ENCODE measurements at regions not wholly inside any gene's neighbourhood (a gene's known extent, or its start where the extent isn't known, plus 50 kb on each side); places are given as distances from the start of the nearest gene placed in this dataset.

- no peak for TF ChIP-seq PRDM6 (tag by site-specific recombination; IDR thresholded peaks at IDR 0.05)
- no peak for TF ChIP-seq ZNF473 (tag by site-specific recombination; IDR thresholded peaks at IDR 0.05)
- no peak for TF ChIP-seq SP7 (tag by site-specific recombination; IDR thresholded peaks at IDR 0.05)
Measured at GRCh38 chr1:163912170-163912884, 590.6 kb downstream of the NUF2 start (continued).

- ChIA-PET CTCF (interaction anchor here (0.5 kb wide), 1 partner anchor 16 kb away, joined by 3 read pairs; no protein-coding TSS in a partner anchor), POLR2A (no interaction called here)
- H3K9me3 ChIP-seq (ENCODE audit: control insufficient read depth, insufficient read depth, low read depth, low read length) = no peaks in the 10 kb centered on the region
- no peaks in the 10 kb centered on the region for H3K36me3 ChIP-seq (ENCODE audit: control insufficient read depth in 2 of 2, insufficient read depth in 1 of 2, low read length in 2 of 2)
- H3K4me1 ChIP-seq (ENCODE audit: control insufficient read depth, insufficient read depth, low read length) = no peaks in the 10 kb centered on the region
- no peak for TF ChIP-seq ZNF202 (tag by site-specific recombination; IDR thresholded peaks at IDR 0.05; ENCODE audit: borderline replicate concordance)
- no peak for TF ChIP-seq ZNF473 (tag by site-specific recombination; IDR thresholded peaks at IDR 0.05)
- TF ChIP-seq KLF1 (tag by site-specific recombination; IDR thresholded peaks at IDR 0.05) = no peak
- no peak for TF ChIP-seq SP3 (tag by site-specific recombination; IDR thresholded peaks at IDR 0.05)
- no peak for TF ChIP-seq PATZ1 (tag by site-specific recombination; IDR thresholded peaks at IDR 0.05)
- TF ChIP-seq ZNF16 (tag by site-specific recombination; IDR thresholded peaks at IDR 0.05; ENCODE audit: low read depth) = no peak
- no peak for TF ChIP-seq ZBTB11 (tag by site-specific recombination; conservative IDR thresholded peaks at IDR 0.05; ENCODE audit: low read depth)
- TF ChIP-seq INSM2 (tag by site-specific recombination; IDR thresholded peaks at IDR 0.05) = no peak
- no peak overlapping the region for H3K4me3 ChIP-seq (ENCODE audit: low read depth, low read length)
- no peak overlapping the region for H3K27ac ChIP-seq (ENCODE audit: extremely low read depth, low read depth, low read length)
Measured at GRCh38 chr1:163914785-163915413, 593.1 kb downstream of the NUF2 start.

- H3K36me3 ChIP-seq (ENCODE audit: control insufficient read depth in 2 of 2, insufficient read depth in 1 of 2, low read length in 2 of 2) = no peaks in the 10 kb centered on the region
- H3K27ac ChIP-seq (ENCODE audit: extremely low read depth, low read depth, low read length) = no peak overlapping the region
- CTCF ChIA-PET = no interaction called here
- H3K9me3 ChIP-seq (ENCODE audit: control insufficient read depth, insufficient read depth, low read depth, low read length) = no peaks in the 10 kb centered on the region
- no peaks in the 10 kb centered on the region for H3K4me1 ChIP-seq (ENCODE audit: control insufficient read depth, insufficient read depth, low read length)
- POLR2A ChIA-PET = no interaction called here
- H3K4me3 ChIP-seq (ENCODE audit: low read depth, low read length) = no peak overlapping the region
- TF ChIP-seq ZNF239 (tag by site-specific recombination; IDR thresholded peaks at IDR 0.05) (no peak), PRDM10 (tag by site-specific recombination; IDR thresholded peaks at IDR 0.05) (no peak), ZNF155 (tag by site-specific recombination; IDR thresholded peaks at IDR 0.05) (no peak), INSM2 (tag by site-specific recombination; IDR thresholded peaks at IDR 0.05) (no peak), ZNF629 (tag by site-specific recombination; IDR thresholded peaks at IDR 0.05) (no peak), ZNF664 (tag by site-specific recombination; IDR thresholded peaks at IDR 0.05) (no peak), ZNF211 (tag by site-specific recombination; IDR thresholded peaks at IDR 0.05; ENCODE audit: low read depth) (no peak)
Measured at GRCh38 chr1:163922743-163923201, 601.0 kb downstream of the NUF2 start.

Data from HEK293 (cell line).